Activated CD4-positive, alpha-beta T cell treated with anti-CD3 and anti-CD28 coated beads, Interleukin-2, amount 50 U/mL, for 4 hours (primary cell): ENCODE measurements at regions not wholly inside any gene's neighbourhood (a gene's known extent, or its start where the extent isn't known, plus 50 kb on each side); places are given as distances from the start of the nearest gene placed in this dataset.
"Not testable (repeated sequence)": the region's sequence is repeated elsewhere in the genome, so short reads cannot be mapped to it uniquely, and the experiment has no call there.

Experiments
- DNase-seq, 2 experiments: peaks; one replicate each; pipeline ENCODE4 v3.0.0-alpha.2; 2020

GRCh38 chr15:20285696-20286300, 255.8 kb downstream of the GOLGA6L6 start:
- DNase-seq: not testable (repeated sequence)

GRCh38 chr15:20284891-20285535, 256.6 kb downstream of the GOLGA6L6 start:
- not testable (repeated sequence) for DNase-seq

GRCh38 chr15:20283651-20284050, 257.9 kb downstream of the GOLGA6L6 start:
- DNase-seq: not testable (repeated sequence)

- not testable (repeated sequence) for DNase-seq
Measured at GRCh38 chr15:20282491-20282943, 259.1 kb downstream of the GOLGA6L6 start.

GRCh38 chr15:20281567-20282275, 259.9 kb downstream of the GOLGA6L6 start:
- DNase-seq: not testable (repeated sequence)

- DNase-seq: no peak
Measured at GRCh38 chr15:20280933-20281463, 260.6 kb downstream of the GOLGA6L6 start.

- not testable (repeated sequence) for DNase-seq
Measured at GRCh38 chr15:20280141-20280932, 261.3 kb downstream of the GOLGA6L6 start.

- DNase-seq: not testable (repeated sequence)
Measured at GRCh38 chr15:20279056-20279455, 262.5 kb downstream of the GOLGA6L6 start.

- DNase-seq: not testable (repeated sequence)
Measured at GRCh38 chr15:20278376-20278775, 263.2 kb downstream of the GOLGA6L6 start.

GRCh38 chr15:20277451-20277850, 264.1 kb downstream of the GOLGA6L6 start:
- not testable (repeated sequence) for DNase-seq

GRCh38 chr15:20276312-20277114, 265.1 kb downstream of the GOLGA6L6 start:
- DNase-seq: not testable (repeated sequence)

- not testable (repeated sequence) for DNase-seq
Measured at GRCh38 chr15:20275373-20275967, 266.1 kb downstream of the GOLGA6L6 start.

GRCh38 chr15:20272422-20273184, 269.0 kb downstream of the GOLGA6L6 start:
- DNase-seq: no peak

- DNase-seq: no peak
Measured at GRCh38 chr15:20271647-20272046, 270.0 kb downstream of the GOLGA6L6 start.

- DNase-seq: not testable (repeated sequence)
Measured at GRCh38 chr15:20269956-20270355, 271.6 kb downstream of the GOLGA6L6 start.

GRCh38 chr15:20267996-20268395, 273.6 kb downstream of the GOLGA6L6 start:
- DNase-seq: not testable (repeated sequence)

- not testable (repeated sequence) for DNase-seq
Measured at GRCh38 chr15:20267051-20267730, 274.4 kb downstream of the GOLGA6L6 start.

- not testable (repeated sequence) for DNase-seq
Measured at GRCh38 chr15:20265710-20266109, 275.9 kb downstream of the GOLGA6L6 start.
